ENCODE measurements at regions not wholly inside any gene's neighbourhood (a gene's known extent, or its start where the extent isn't known, plus 50 kb on each side); places are given as distances from the start of the nearest gene placed in this dataset.
A peak's percentile ranks its signal among the peaks of the same experiment; 100 is the strongest.
"Not testable (repeated sequence)": the region's sequence is repeated elsewhere in the genome, so short reads cannot be mapped to it uniquely, and the experiment has no call there.

DNA sequence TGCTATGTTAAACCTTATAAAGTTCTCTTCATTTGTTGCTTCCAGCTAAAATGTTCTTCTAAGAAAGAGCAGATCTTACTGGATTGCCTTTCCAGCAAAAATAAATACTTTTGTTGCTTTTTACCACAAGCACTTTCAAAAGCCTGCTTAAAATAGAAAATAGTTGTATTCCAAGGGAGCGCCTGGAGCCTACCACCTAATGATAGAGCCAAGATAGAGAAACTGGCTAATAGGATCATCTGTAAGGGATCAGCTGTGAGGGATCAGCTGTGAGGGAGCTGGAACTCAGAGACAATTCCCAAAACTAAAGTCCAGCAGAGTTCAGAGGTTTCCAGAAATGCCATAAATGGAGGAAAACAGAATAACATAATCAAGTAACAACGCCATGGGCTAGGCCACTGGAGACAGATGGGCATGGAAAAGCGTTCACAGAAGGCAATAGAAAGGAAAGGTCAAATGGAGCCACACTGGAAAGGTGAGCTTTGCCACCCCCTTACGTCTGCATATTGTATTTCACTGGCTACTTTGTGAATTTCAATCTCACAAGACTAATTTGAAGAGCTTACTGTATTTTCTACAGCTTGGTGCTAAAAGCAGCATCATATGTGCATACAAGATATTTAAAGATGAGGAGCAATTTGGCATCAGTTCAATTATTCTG is 140.6 kb upstream of the TLE4 start:
- Histone ChIP-seq H3K27ac (ENCODE audit: low read depth, low read length) (no peak overlapping the region), H3K27me3 (ENCODE audit: control insufficient read depth, insufficient read depth, low read length) (no peaks in the 10 kb centered on the region), H3K4me3 (ENCODE audit: low read depth, low read length) (no peak overlapping the region), H3K9me3 (ENCODE audit: control insufficient read depth, insufficient read depth, low read length) (peaks cover 4% of the 10 kb centered on the region; the same call in 1 of the 2 replicates)
- DNase-seq (ENCODE audit: low read depth, low spot score), result no peak
- CTCF ChIA-PET, result interaction anchor here (1.2 kb wide), 1 partner anchor 301 kb away, joined by 3 read pairs; no protein-coding TSS in a partner anchor
- POLR2A ChIA-PET, result no interaction called here
- TF ChIP-seq CTCF (IDR thresholded peaks at IDR 0.05; ENCODE audit: low read depth, low read length), result no peak

- H3K27me3 ChIP-seq (ENCODE audit: control insufficient read depth, insufficient read depth, low read length), result no peaks in the 10 kb centered on the region
- ChIA-PET POLR2A (no interaction called here), CTCF (interaction anchor here (1.0 kb wide), 1 partner anchor 24 kb away, joined by 3 read pairs; no protein-coding TSS in a partner anchor)
- no peaks in the 10 kb centered on the region for H3K9me3 ChIP-seq (ENCODE audit: control insufficient read depth, insufficient read depth, low read length)
- no peak overlapping the region for H3K27ac ChIP-seq (ENCODE audit: low read depth, low read length)
- TF ChIP-seq CTCF (IDR thresholded peaks at IDR 0.05; ENCODE audit: low read depth, low read length), result no peak
- H3K4me3 ChIP-seq (ENCODE audit: low read depth, low read length), result no peak overlapping the region
- DNase-seq (ENCODE audit: low read depth, low spot score), result no peak
Measured at GRCh38 chr9:79432485-79432884, 139.3 kb upstream of the TLE4 start.

DNA sequence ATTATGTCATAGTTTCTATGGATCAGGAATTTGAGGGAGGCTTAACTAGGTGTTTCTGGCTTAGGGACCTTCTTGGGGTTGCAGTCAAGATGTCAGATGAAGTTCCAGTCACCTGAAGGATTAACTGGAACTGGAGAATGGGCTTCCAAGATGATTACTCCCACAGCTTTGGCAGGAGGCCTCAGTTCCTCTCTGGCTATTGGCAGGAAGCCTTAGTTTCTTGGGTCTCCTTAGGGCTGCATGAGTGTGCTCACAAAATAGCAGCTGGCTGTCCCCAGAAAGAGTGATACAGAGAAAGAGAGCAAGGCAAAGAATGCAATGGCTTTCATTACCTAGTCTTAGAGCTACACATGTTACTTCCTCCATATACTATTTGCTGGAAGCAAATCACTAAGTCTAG is 138.1 kb upstream of the TLE4 start:
- DNase-seq (ENCODE audit: low read depth, low spot score), result no peak
- Histone ChIP-seq H3K4me3 (ENCODE audit: low read depth, low read length) (no peak overlapping the region), H3K9me3 (ENCODE audit: control insufficient read depth, insufficient read depth, low read length) (no peaks in the 10 kb centered on the region), H3K27me3 (ENCODE audit: control insufficient read depth, insufficient read depth, low read length) (no peaks in the 10 kb centered on the region), H3K27ac (ENCODE audit: low read depth, low read length) (no peak overlapping the region)
- ChIA-PET CTCF (interaction anchor here (1.0 kb wide), 1 partner anchor 25 kb away, joined by 3 read pairs; no protein-coding TSS in a partner anchor), POLR2A (no interaction called here)
- TF ChIP-seq CTCF (IDR thresholded peaks at IDR 0.05; ENCODE audit: low read depth, low read length), result no peak

DNA sequence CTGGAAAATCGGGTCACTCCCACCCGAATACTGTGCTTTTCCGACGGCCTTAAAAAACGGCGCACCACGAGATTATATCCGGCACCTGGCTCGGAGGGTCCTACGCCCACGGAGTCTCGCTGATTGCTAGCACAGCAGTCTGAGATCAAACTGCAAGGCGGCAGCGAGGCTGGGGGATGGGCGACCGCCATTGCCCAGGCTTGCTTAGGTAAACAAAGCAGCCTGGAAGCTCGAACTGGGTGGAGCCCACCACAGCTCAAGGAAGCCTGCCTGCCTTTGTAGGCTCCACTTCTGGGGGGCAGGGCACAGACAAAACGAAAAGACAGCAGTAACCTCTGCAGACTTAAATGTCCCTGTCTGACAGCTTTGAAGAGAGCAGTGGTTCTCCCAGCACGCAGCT is 132.5 kb upstream of the TLE4 start:
- H3K9me3 ChIP-seq (ENCODE audit: control insufficient read depth, insufficient read depth, low read length); H3K27me3 ChIP-seq (ENCODE audit: control insufficient read depth, insufficient read depth, low read length); H3K27ac ChIP-seq (ENCODE audit: low read depth, low read length); CTCF ChIA-PET; DNase-seq (ENCODE audit: low read depth, low spot score); POLR2A ChIA-PET: not testable (repeated sequence)
- peak overlapping the region; percentile 38 for H3K4me3 ChIP-seq (ENCODE audit: low read depth, low read length)

DNA sequence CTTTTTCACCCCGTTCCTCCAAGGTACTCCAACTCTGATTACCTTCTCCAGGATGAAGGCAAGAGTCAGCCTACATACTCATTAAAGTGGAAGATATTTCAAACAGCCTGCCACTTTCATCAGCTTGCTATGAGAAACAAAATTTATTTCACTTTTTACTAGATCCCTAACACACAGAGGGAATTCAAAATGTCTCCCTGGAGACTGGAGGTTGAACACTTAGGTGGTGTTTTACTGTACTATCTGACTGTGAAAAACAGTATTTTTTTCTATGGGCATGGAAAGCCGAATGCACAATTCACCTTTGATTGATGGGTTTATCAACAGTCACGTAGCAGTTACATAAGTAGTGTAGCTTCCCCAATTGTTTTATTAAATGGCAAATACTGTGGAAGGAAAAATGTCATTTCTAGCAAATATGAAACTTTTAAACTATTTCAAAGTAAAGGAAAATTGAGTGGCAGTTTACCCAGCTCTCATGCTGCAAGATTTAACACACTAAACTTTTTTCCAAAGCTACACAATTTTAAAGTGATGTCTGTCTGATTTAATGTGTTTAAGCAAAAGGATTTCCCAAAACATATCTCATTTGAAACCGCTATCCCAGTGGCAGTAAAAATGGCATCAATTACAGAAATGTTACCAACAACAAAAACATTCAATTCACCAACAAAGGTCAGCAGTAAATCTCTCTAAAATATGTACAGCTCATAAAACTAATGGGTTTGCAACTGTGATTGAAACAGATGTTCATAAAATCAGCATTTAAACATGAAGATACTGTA is 125.0 kb upstream of the TLE4 start:
- POLR2A ChIA-PET, result no interaction called here
- CTCF ChIA-PET, result no interaction called here
- H3K9me3 ChIP-seq (ENCODE audit: control insufficient read depth, insufficient read depth, low read length), result no peaks in the 10 kb centered on the region
- H3K27me3 ChIP-seq (ENCODE audit: control insufficient read depth, insufficient read depth, low read length), result no peaks in the 10 kb centered on the region
- H3K27ac ChIP-seq (ENCODE audit: low read depth, low read length), result no peak overlapping the region
- no peak for DNase-seq (ENCODE audit: low read depth, low spot score)
- H3K4me3 ChIP-seq (ENCODE audit: low read depth, low read length), result no peak overlapping the region
- no peak for TF ChIP-seq CTCF (IDR thresholded peaks at IDR 0.05; ENCODE audit: low read depth, low read length)
